ENCODE measurements at regions not wholly inside any gene's neighbourhood (a gene's known extent, or its start where the extent isn't known, plus 50 kb on each side); places are given as distances from the start of the nearest gene placed in this dataset.

DNA sequence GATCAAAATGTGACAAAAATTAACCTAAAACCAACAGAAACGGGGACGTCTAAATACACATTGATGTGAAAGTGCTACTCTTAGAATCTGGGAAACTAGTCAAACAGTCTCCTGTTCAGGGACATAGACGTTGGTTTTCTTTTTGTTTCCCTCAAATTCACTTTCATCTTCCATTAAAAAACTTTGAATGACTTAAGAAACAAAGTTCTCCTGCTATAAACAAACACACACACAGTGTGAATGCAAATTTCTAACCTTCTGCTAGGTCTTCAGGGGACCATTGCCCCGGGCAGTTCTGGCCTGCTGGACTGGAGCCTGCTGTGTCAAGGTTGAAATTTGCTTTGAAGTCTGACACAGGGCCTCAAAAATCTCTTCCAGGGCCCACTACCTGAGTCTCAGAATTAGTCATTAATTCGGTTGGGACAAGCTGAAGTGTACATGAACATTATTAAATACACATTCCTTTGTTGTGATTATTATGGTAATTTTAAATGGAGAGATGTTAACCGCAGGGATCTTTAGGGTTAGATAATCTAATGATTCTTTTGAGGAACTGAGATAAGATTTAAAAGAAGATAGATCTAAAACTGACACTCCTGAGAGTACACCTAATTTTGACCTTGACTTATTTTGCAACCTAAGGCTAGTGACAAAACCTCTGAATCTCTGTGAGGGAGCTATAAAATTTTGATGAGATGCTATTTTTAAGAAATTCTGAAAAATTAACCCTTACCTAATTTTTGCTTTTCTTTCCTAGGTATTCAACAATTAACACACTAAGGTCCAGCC, 1260.4 kb downstream of the ROBO1 start:
- H3K36me3 ChIP-seq (replicated peaks in 1 of 2; ENCODE audit: control insufficient read depth in 1 of 2, insufficient read depth in 2 of 2, low read length in 2 of 2): no peaks in the 10 kb centered on the region
- intact Hi-C loops (cut with micrococcal nuclease; ENCODE audit: unreplicated experiment) (no loop called here), in situ Hi-C loops (cut with HindIII; ENCODE audit: extremely low pct_ligation_motif_present, low pct_unique_long_range_greater_than_20kb) (no loop called here)
- FAIRE-seq: peak; percentile 72
- no peaks in the 10 kb centered on the region for H3K79me2 ChIP-seq (ENCODE audit: insufficient read depth, low read length)
- H4K20me1 ChIP-seq (ENCODE audit: insufficient read depth, low read length): no peaks in the 10 kb centered on the region
- peaks cover 27% of the 10 kb centered on the region for H3K4me1 ChIP-seq (ENCODE audit: insufficient read depth, low read length)
- peak overlapping the region; percentile 56 for H3K4me2 ChIP-seq (ENCODE audit: low read depth, low read length)
- H3K27ac ChIP-seq (ENCODE audit: extremely low read length, insufficient read depth, low read length): peak overlapping the region; percentile 57
- peak overlapping the region; percentile 22 to 40 (median 25); a peak in 4 of 6 replicates for H3K4me3 ChIP-seq (replicated peaks in 1 of 3; ENCODE audit: insufficient read depth in 1 of 3, low read depth in 2 of 3, low read length in 3 of 3)
- WGBS (ENCODE audit: low lambda C conversion rate): under 1% methylated on average over 6 of the region's 6 CpGs
- DNase-seq (ENCODE audit: low spot score): peak; percentile 73
- no peaks in the 10 kb centered on the region for H3K9me3 ChIP-seq (ENCODE audit: low read length)
- no TSS peak for BruUV-seq (replicated peaks)
- no peak overlapping the region for H2AFZ ChIP-seq (ENCODE audit: low read length)
- H3K9ac ChIP-seq (ENCODE audit: insufficient read depth, low read depth, low read length): no peak overlapping the region
- POLR2A ChIA-PET: no interaction called here
- CTCF ChIA-PET (ENCODE audit: low intra/inter-chr PET ratio, low total read pairs): no interaction called here
- peak; percentile 98 for ATAC-seq
- no peaks in the 10 kb centered on the region for H3K27me3 ChIP-seq (ENCODE audit: control insufficient read depth in 1 of 2, insufficient read depth in 2 of 2, low read length in 2 of 2)
- peak; percentile 32; the same call in 1 of the 2 replicates for TF ChIP-seq NCOR1 (IDR thresholded peaks at IDR 0.05; ENCODE audit: borderline replicate concordance, low read length)
- no peak for TF ChIP-seq ZNF619 (CRISPR knock-in tag; IDR thresholded peaks at IDR 0.05)
- TF ChIP-seq, protein P1, sequence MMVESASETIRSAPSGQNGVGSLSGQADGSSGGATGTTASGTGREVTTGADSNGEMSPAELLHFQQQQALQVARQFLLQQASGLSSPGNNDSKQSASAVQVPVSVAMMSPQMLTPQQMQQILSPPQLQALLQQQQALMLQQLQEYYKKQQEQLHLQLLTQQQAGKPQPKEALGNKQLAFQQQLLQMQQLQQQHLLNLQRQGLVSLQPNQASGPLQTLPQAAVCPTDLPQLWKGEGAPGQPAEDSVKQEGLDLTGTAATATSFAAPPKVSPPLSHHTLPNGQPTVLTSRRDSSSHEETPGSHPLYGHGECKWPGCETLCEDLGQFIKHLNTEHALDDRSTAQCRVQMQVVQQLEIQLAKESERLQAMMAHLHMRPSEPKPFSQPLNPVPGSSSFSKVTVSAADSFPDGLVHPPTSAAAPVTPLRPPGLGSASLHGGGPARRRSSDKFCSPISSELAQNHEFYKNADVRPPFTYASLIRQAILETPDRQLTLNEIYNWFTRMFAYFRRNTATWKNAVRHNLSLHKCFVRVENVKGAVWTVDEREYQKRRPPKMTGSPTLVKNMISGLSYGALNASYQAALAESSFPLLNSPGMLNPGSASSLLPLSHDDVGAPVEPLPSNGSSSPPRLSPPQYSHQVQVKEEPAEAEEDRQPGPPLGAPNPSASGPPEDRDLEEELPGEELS (CRISPR knock-in tag; IDR thresholded peaks at IDR 0.05): peak; percentile 56; the same call in 1 of the 2 replicates
- no peak for TF ChIP-seq KDM5B (CRISPR knock-in tag; IDR thresholded peaks at IDR 0.05; ENCODE audit: borderline replicate concordance)
- TF ChIP-seq ZNF292 (CRISPR knock-in tag; IDR thresholded peaks at IDR 0.05; ENCODE audit: borderline replicate concordance, low read depth): peak; percentile 17; the same call in 1 of the 2 replicates
- TF ChIP-seq ASH2L (IDR thresholded peaks at IDR 0.05; ENCODE audit: insufficient read length, low read depth, low read length): peak; percentile 44
- TF ChIP-seq, protein P2, sequence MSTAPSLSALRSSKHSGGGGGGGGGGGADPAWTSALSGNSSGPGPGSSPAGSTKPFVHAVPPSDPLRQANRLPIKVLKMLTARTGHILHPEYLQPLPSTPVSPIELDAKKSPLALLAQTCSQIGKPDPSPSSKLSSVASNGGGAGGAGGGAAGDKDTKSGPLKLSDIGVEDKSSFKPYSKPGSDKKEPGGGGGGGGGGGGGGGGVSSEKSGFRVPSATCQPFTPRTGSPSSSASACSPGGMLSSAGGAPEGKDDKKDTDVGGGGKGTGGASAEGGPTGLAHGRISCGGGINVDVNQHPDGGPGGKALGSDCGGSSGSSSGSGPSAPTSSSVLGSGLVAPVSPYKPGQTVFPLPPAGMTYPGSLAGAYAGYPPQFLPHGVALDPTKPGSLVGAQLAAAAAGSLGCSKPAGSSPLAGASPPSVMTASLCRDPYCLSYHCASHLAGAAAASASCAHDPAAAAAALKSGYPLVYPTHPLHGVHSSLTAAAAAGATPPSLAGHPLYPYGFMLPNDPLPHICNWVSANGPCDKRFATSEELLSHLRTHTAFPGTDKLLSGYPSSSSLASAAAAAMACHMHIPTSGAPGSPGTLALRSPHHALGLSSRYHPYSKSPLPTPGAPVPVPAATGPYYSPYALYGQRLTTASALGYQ (CRISPR knock-in tag; IDR thresholded peaks at IDR 0.05): peak; percentile 40; the same call in 1 of the 2 replicates
- TF ChIP-seq, protein P3, sequence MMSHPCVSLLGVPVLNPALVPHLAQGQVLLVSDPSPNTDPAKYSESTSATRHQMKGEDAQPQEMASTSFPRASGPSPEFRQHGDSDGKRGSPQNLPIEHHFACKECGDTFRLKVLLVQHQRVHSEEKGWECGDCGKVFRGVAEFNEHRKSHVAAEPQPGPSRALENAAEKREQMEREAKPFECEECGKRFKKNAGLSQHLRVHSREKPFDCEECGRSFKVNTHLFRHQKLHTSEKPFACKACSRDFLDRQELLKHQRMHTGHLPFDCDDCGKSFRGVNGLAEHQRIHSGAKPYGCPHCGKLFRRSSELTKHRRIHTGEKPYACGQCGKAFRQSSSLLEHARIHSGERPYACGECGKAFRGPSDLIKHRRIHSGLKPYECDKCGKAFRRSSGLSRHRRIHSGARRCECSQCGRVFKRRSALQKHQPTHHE (CRISPR knock-in tag; IDR thresholded peaks at IDR 0.05; ENCODE audit: borderline replicate concordance): no peak
- TF ChIP-seq RXRA (CRISPR knock-in tag; IDR thresholded peaks at IDR 0.05): peak; percentile 56; the same call in 1 of the 2 replicates
- TF ChIP-seq PHF8 (CRISPR knock-in tag; IDR thresholded peaks at IDR 0.05): 0 out of 2 replicates have a peak, but pooled peaks have one; percentile 29
- 0 out of 2 replicates have a peak, but pooled peaks have one; percentile 36 for TF ChIP-seq SALL1 (CRISPR knock-in tag; IDR thresholded peaks at IDR 0.05)
- TF ChIP-seq ZBTB42 (CRISPR knock-in tag; IDR thresholded peaks at IDR 0.05): no peak
- TF ChIP-seq RXRB (CRISPR knock-in tag; IDR thresholded peaks at IDR 0.05; ENCODE audit: borderline replicate concordance): peak; percentile 43
- peak; percentile 10; the same call in 1 of the 2 replicates for TF ChIP-seq NR2F6 (IDR thresholded peaks at IDR 0.05)
- no peak for TF ChIP-seq NR2F6 (CRISPR knock-in tag; IDR thresholded peaks at IDR 0.05)
- TF ChIP-seq SOX13 (IDR thresholded peaks at IDR 0.05): 0 out of 2 replicates have a peak, but pooled peaks have one; percentile 6
- peak in 1 of 2 experiments; percentile 26; a peak in 1 of 4 replicates for TF ChIP-seq SOX13 (CRISPR knock-in tag; conservative IDR thresholded peaks at IDR 0.05 in 1 of 2, IDR thresholded peaks at IDR 0.05 in 1 of 2)
- TF ChIP-seq HNF4A (CRISPR knock-in tag; IDR thresholded peaks at IDR 0.05): 0 out of 2 replicates have a peak, but pooled peaks have one; percentile 9
- TF ChIP-seq KDM6A (CRISPR knock-in tag; IDR thresholded peaks at IDR 0.05; ENCODE audit: low read depth): peak; percentile 37; the same call in 1 of the 2 replicates
